K562 (cell line): ENCODE measurements at regions not wholly inside any gene's neighbourhood (a gene's known extent, or its start where the extent isn't known, plus 50 kb on each side); places are given as distances from the start of the nearest gene placed in this dataset.

Experiments
- ATAC-seq: fragments of 200-7000 bp; cut with Tn5 transposase; 3 replicates; pipeline ENCODE4 v1.9.1; 2020; ENCODE audit warnings: moderate library complexity
- BruUV-seq: library from RNA; stranded (reverse); fragments of 400-500 nt; replicated peaks from 2 replicates; lab custom pipeline; 2021; lab: Mats Ljungman, UMichigan
- CTCF ChIA-PET: fragments of 300-600 bp; formaldehyde crosslinking; extraction: SDS; loops from one replicate; lab custom pipeline; 2021; ENCODE audit warnings: low intra/inter-chr PET ratio; lab: Yijun Ruan, JAX
- POLR2A ChIA-PET: fragments of 300-600, 350-650 bp; sonication (Branson Sonifier 250); formaldehyde crosslinking; extraction: SDS; loops from one replicate; lab custom pipeline; 2021; ENCODE audit warnings: antibody characterized with exemption, inconsistent platforms; lab: Yijun Ruan, JAX
- DNase-seq, 4 experiments: peaks; one replicate each; pipeline versions ENCODE4 v3.0.0 to v3.0.0-alpha.2; 2011 to 2018; ENCODE audit warnings: low spot score in 3 of 4, mixed read lengths in 3 of 4; ENCODE audit errors: extremely low read depth in 1 of 4
- FAIRE-seq: peaks from 2 replicates; lab custom pipeline; 2011; peaks lifted over from hg19 to GRCh38; lab: Jason Lieb, UNC
- H2AFZ ChIP-seq: 2 replicates; pipeline ENCODE4 v1.6.0; 2011; ENCODE audit warnings: low read depth, low read length, control low read depth, inconsistent platforms
- H3K27ac ChIP-seq: fragments of 200-600 bp; 3 replicates; pipeline ENCODE4 v1.8.0; 2011; ENCODE audit warnings: low read depth, mild to moderate bottlenecking, control low read depth, inconsistent platforms, low read length, moderate library complexity, mixed read lengths; ENCODE audit errors: extremely low read depth
- H3K27me3 ChIP-seq, 2 experiments: fragments of 300-600 bp in 1 of 2; 2 replicates in 1 of 2; 3 replicates in 1 of 2; pipeline versions ENCODE4 v1.6.0 to v1.8.0; 2011; ENCODE audit warnings: inconsistent platforms in 2 of 2, low read length in 2 of 2, mild to moderate bottlenecking in 1 of 2, mixed read lengths in 1 of 2, moderate library complexity in 1 of 2; ENCODE audit not compliant: control insufficient read depth in 2 of 2, insufficient read depth in 2 of 2
- H3K36me3 ChIP-seq: fragments of 300-600 bp; 3 replicates; pipeline ENCODE4 v1.8.0; 2011; ENCODE audit warnings: mild to moderate bottlenecking, low read length, inconsistent platforms; ENCODE audit not compliant: control insufficient read depth, insufficient read depth
- H3K4me1 ChIP-seq, 2 experiments: fragments of 200-600 bp in 1 of 2; replicated peaks in 1 of 2; 2 replicates in 1 of 2; 3 replicates in 1 of 2; pipeline versions ENCODE4 v1.5.1 to v1.8.0; 2011; ENCODE audit warnings: inconsistent platforms in 2 of 2, low read length in 2 of 2, mild to moderate bottlenecking in 1 of 2, mixed read lengths in 1 of 2, moderate library complexity in 1 of 2; ENCODE audit not compliant: control insufficient read depth in 2 of 2, insufficient read depth in 2 of 2
- H3K4me2 ChIP-seq: 2 replicates; pipeline ENCODE4 v1.6.1; 2011; ENCODE audit warnings: low read length, control low read depth, inconsistent platforms, mixed read lengths; ENCODE audit not compliant: insufficient read depth
- H3K4me3 ChIP-seq: fragments of 200-600 bp; sonication (generic), shearing (Covaris generic); 2 replicates; pipeline ENCODE4 v1.5.1; 2016; ENCODE audit warnings: control low read depth, inconsistent platforms
- H3K79me2 ChIP-seq: fragments of 200-600 bp; 3 replicates; pipeline ENCODE4 v1.8.0; 2011; ENCODE audit warnings: low read length, inconsistent platforms; ENCODE audit not compliant: control insufficient read depth, insufficient read depth
- H3K9ac ChIP-seq, 2 experiments: 2 replicates each; pipeline versions ENCODE4 v1.6.0 to v1.6.1; 2011; ENCODE audit warnings: low read depth in 2 of 2, low read length in 2 of 2, control low read depth in 1 of 2, inconsistent platforms in 1 of 2, mild to moderate bottlenecking in 1 of 2, mixed read lengths in 1 of 2; ENCODE audit not compliant: insufficient read depth in 1 of 2
- H3K9me1 ChIP-seq: one replicate; pipeline ENCODE4 v1.6.0; 2011; ENCODE audit warnings: inconsistent platforms, mild to moderate bottlenecking, low read length, moderate library complexity; ENCODE audit not compliant: control insufficient read depth, insufficient read depth
- H3K9me3 ChIP-seq: replicated peaks from 2 replicates; pipeline ENCODE4 v1.5.1; 2011; ENCODE audit warnings: low read depth, low read length, inconsistent platforms; ENCODE audit not compliant: control insufficient read depth, insufficient read depth
- H4K20me1 ChIP-seq: replicated peaks from 2 replicates; pipeline ENCODE4 v1.6.1; 2011; ENCODE audit warnings: low read length, inconsistent platforms, mixed read lengths; ENCODE audit not compliant: control insufficient read depth, insufficient read depth
- ATF3 ChIP-seq, 2 experiments: fragments of 450-650 bp in 1 of 2; sonication (generic) in 1 of 2; formaldehyde crosslinking in 1 of 2; IDR thresholded peaks in 1 of 2; conservative IDR thresholded peaks in 1 of 2; 2 replicates each; pipeline versions ENCODE4 v1.6.1 to v1.8.1; 2016 to 2023; ENCODE audit warnings: mild to moderate bottlenecking in 2 of 2, moderate library complexity in 2 of 2, inconsistent platforms in 1 of 2, missing genetic modification reagents in 1 of 2
- DLX4 ChIP-seq: fragments of 250-450 bp; sonication (Bioruptor Pico); IDR thresholded peaks from 2 replicates; pipeline ENCODE4 v1.6.1; 2021; ENCODE audit warnings: mild to moderate bottlenecking
- E4F1 ChIP-seq: fragments of 250-450 bp; sonication (Bioruptor Pico); IDR thresholded peaks from 2 replicates; pipeline ENCODE4 v1.5.0; 2021; ENCODE audit warnings: mild to moderate bottlenecking, borderline replicate concordance
- ETV5 ChIP-seq: sonication (generic); formaldehyde crosslinking; IDR thresholded peaks from 2 replicates; pipeline ENCODE4 v1.4.0; 2020; ENCODE audit warnings: low read depth, mild to moderate bottlenecking, missing genetic modification reagents
- HDAC1 ChIP-seq, 2 experiments: fragments of 450-650 bp; IDR thresholded peaks; 2 replicates each; pipeline ENCODE4 v1.6.1; 2016 to 2017; ENCODE audit warnings: inconsistent platforms in 1 of 2, mild to moderate bottlenecking in 1 of 2, moderate library complexity in 1 of 2
- HMG20B ChIP-seq: fragments of 250-450 bp; sonication (Bioruptor Pico); IDR thresholded peaks from 2 replicates; pipeline ENCODE4 v1.5.0; 2021; ENCODE audit warnings: mild to moderate bottlenecking
- JUNB ChIP-seq: fragments of 450-650 bp; formaldehyde crosslinking; conservative IDR thresholded peaks from 2 replicates; pipeline ENCODE4 v1.4.0; 2020; ENCODE audit warnings: mild to moderate bottlenecking
- KDM1A ChIP-seq, 2 experiments: fragments of 450-650 bp; IDR thresholded peaks; 2 replicates each; pipeline ENCODE4 v1.6.1; 2016; ENCODE audit warnings: mild to moderate bottlenecking in 2 of 2
- MEF2A ChIP-seq: IDR thresholded peaks from 2 replicates; pipeline ENCODE4 v1.6.1; 2011; ENCODE audit warnings: low read depth, mild to moderate bottlenecking, low read length, moderate library complexity; ENCODE audit not compliant: control insufficient read depth
- SMAD2 ChIP-seq: fragments of 150-350 bp; IDR thresholded peaks from 2 replicates; pipeline ENCODE4 v1.6.1; 2014; ENCODE audit warnings: low read depth, mild to moderate bottlenecking, low read length
- SMAD3 ChIP-seq: fragments of 450-650 bp; formaldehyde crosslinking; conservative IDR thresholded peaks from 2 replicates; pipeline ENCODE4 v1.4.0; 2020; ENCODE audit warnings: mild to moderate bottlenecking
- ZNF699 ChIP-seq: fragments of 250-450 bp; sonication (Bioruptor Pico); IDR thresholded peaks from 2 replicates; pipeline ENCODE4 v1.8.0; 2021; ENCODE audit warnings: mild to moderate bottlenecking, moderate library complexity; ENCODE audit not compliant: insufficient replicate concordance
- WGBS: fragments of 100-300 bp; shearing (Covaris generic); methylation state at CpG from one replicate; pipeline ENCODE4 v1.1.6; 2016; ENCODE audit warnings: low coverage, mixed read lengths; ENCODE audit not compliant: insufficient coverage; ENCODE audit errors: missing lambda C conversion rate; 5-methylcytosine and 5-hydroxymethylcytosine counted together
- in situ Hi-C: fragments of 300-500 bp; cut with MboI; formaldehyde crosslinking; loops from 4 replicates; pipeline ENCODE4 v1.15.0; 2018; ENCODE audit warnings: inconsistent platforms, mixed read lengths
- intact Hi-C: fragments of 100-400 bp; cut with micrococcal nuclease; formaldehyde crosslinking; loops from 2 replicates; pipeline ENCODE4 v1.14.2; 2022

GRCh38 chr1:4140821-4141220, 240.7 kb upstream of the C1orf174 start:
- no TSS peak for BruUV-seq
- Histone ChIP-seq H2AFZ (no peak overlapping the region), H3K36me3 (no peaks in the 10 kb centered on the region), H3K27ac (no peak overlapping the region), H4K20me1 (no peaks in the 10 kb centered on the region), H3K9ac (no peak overlapping the region), H3K27me3 (peaks cover 0 to 5% of the 10 kb centered on the region in 2 experiments; a peak in 1 of 5 replicates), H3K9me1 (no peaks in the 10 kb centered on the region), H3K4me1 (no peaks in the 10 kb centered on the region), H3K4me2 (no peak overlapping the region), H3K4me3 (no peak overlapping the region), H3K9me3 (peaks cover 3% of the 10 kb centered on the region; the same call in 1 of the 2 replicates), H3K79me2 (no peaks in the 10 kb centered on the region)
- TF ChIP-seq E4F1 (CRISPR knock-in tag) (no peak), KDM1A (IDR thresholded peaks at IDR 0.05) (no peak)
- DNase-seq: no peak
- CTCF ChIA-PET: no interaction called here
- WGBS: 0% methylated on average over 9 of the region's 9 CpGs
- in situ Hi-C loops: no loop called here
- intact Hi-C loops: no loop called here
- FAIRE-seq: no peak
- no peak for ATAC-seq
- POLR2A ChIA-PET: no interaction called here

GRCh38 chr1:4144349-4144971, 244.4 kb upstream of the C1orf174 start:
- no peaks in the 10 kb centered on the region for H3K79me2 ChIP-seq
- H3K36me3 ChIP-seq: no peaks in the 10 kb centered on the region
- CTCF ChIA-PET: no interaction called here
- no peaks in the 10 kb centered on the region for H3K4me1 ChIP-seq
- no TSS peak for BruUV-seq
- no peaks in the 10 kb centered on the region; the same call in 1 of the 2 replicates for H4K20me1 ChIP-seq
- H3K27me3 ChIP-seq: peaks cover 8 to 25% of the 10 kb centered on the region in 2 experiments; a peak in 3 of 5 replicates
- in situ Hi-C loops: no loop called here
- no peaks in the 10 kb centered on the region for H3K9me1 ChIP-seq
- FAIRE-seq (peak; percentile 92), ATAC-seq (no peak), DNase-seq (no peak)
- no peak overlapping the region for H3K4me2 ChIP-seq
- H2AFZ ChIP-seq: no peak overlapping the region
- no peak overlapping the region for H3K9ac ChIP-seq
- WGBS: under 1% methylated on average over 6 of the region's 6 CpGs
- POLR2A ChIA-PET: no interaction called here
- no peak overlapping the region for H3K4me3 ChIP-seq
- H3K9me3 ChIP-seq: no peaks in the 10 kb centered on the region
- intact Hi-C loops: no loop called here
- H3K27ac ChIP-seq: no peak overlapping the region
- TF ChIP-seq DLX4 (CRISPR knock-in tag) (no peak), SMAD2 (no peak), SMAD3 (CRISPR knock-in tag) (no peak), ZNF699 (no peak), JUNB (CRISPR knock-in tag) (no peak), ETV5 (CRISPR knock-in tag) (no peak), HMG20B (CRISPR knock-in tag) (no peak), MEF2A (no peak), ATF3 (IDR thresholded peaks at IDR 0.05) (peak; percentile 49; the same call in 1 of the 2 replicates), ATF3 (CRISPR knock-in tag; conservative IDR thresholded peaks at IDR 0.05) (no peak), HDAC1 (IDR thresholded peaks at IDR 0.05) (peak in 1 of 2 experiments; percentile 62; a peak in 2 of 4 replicates)
